Stimulated activated CD4-positive, alpha-beta T cell treated with anti-CD3 and anti-CD28 coated beads, Interleukin-4, amount 100 ng/mL, for 24 hours (primary cell): ENCODE measurements at regions not wholly inside any gene's neighbourhood (a gene's known extent, or its start where the extent isn't known, plus 50 kb on each side); places are given as distances from the start of the nearest gene placed in this dataset.
"Not testable (repeated sequence)": the region's sequence is repeated elsewhere in the genome, so short reads cannot be mapped to it uniquely, and the experiment has no call there.

Experiments used
- DNase-seq: peaks from one replicate; pipeline ENCODE4 v3.0.0-alpha.2; 2020

DNA sequence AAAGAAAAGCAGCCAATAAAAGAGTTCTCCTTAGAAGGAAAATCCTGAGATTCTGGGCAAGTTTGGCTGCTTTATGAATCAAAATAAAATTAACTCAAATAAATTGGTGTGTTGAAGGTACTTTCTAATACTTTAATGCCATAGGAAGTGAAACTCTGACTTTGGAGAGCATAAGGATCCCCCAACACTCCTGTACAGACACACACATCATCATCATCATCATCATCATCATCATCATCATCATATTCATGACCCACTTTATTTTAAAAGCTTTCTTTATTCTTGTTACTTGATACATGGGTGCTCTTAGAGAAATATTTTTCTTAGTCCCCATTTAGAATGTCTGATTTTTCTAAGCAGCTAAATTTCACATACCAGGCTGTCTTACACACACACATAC is 283.1 kb upstream of the CYRIA start:
- no peak for DNase-seq

DNA sequence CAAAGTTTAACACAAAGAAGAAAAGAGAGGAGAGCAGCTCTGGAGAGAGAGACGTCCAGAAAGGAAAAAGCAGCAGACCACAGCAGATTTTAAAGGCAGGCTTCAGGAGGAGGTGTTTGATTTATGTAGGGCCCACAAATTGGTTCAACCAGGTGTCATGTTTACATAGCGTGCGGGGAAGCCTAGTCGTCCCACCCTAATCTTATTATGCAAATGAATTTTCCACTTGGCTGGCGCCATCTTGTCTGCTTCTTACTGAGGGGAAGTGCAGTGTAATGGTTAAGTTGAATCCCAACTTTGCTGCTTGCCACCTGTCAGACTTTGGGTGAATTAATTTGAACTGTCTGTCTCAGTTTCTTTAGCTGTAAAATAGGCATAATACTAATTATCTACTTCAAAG is 282.4 kb upstream of the CYRIA start:
- no peak for DNase-seq

DNA sequence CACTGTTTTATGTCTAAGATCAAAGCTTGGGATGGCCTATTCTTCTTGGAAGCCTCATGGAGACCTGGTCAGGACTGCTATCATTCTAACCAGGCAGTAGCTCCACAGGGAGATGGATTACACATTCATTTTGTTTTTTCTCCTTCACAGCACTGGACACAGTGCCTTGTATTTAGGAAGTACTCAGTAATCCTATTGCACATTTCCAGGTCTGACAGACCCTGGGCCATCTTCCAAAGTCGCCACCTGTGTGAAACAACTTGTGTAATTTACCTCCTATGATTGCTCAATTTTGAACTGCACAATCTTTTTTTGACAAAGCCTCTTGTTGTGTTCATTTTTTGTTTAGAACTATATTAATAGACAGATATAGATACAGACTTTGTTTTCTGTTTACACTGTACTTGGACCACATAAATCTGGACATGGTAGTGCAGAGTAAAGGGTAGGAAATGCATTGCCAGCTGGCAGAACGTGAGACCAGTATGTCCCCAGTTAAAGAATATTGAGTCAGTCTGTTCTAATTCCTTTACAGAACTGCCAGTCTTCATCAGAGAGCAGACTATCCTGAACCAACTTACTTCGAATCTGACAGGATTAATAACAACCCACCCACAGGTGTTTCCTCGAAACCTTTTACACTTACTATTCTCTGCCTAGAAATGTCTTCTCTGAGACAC is 277.8 kb upstream of the CYRIA start:
- no peak for DNase-seq

DNA sequence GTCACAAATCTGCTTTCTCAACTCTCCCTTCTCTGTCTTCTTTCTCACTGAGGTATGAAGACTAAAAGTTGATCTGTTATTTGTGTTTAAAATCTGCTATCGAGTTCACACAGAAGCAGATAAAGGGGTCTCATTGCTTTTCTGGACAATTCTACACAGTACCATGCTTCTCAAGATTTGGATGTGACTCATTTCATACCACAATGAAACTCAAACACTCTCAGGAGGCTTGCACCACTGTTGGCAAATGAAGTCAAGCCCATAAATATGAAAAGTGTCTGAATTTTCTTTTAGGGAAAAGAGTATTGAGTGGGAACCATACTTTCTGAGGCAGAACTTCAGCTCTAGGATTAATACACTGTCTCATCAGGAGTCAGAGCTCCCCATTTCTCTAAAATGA is 274.6 kb upstream of the CYRIA start:
- DNase-seq: no peak

- no peak for DNase-seq
Observed at GRCh38 chr2:16939771-16940170, 274.1 kb upstream of the CYRIA start.

DNA sequence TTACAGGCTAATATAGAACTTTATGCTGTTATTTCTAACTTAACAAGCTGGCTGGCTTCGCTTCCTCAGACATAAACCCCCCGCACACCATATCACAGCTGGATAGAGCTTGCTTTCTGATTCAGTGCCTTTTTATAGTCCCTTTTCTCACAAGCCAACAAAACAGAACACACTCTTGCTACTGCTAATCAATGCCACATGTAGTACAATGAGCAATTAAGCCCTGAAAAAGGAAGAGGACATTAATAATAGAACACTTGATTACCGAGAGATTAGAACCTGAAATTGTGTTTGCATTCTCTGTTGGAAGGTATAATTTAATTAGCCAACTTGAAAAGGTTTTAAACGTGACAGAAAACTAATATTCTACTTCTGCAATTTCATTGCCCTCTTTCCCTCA is 267.7 kb upstream of the CYRIA start:
- DNase-seq: no peak

DNA sequence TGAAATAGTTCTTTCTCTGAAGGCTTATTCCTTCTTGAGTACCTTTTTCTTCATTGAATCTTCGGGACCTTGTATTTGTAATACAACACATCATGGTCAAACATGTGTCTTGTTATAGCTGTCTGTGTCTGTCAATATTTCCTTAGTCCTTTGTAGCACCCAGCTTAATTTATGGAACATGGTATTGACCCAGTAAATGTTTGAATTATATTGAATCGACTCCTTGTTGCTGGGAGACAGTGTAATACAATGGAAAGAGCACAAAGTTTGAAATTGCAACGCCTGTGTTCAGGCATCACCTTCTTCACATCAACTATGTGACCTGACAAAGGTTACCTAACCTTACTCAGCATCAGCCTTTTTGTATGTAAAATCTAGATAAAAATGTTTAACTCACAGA is 267.2 kb upstream of the CYRIA start:
- DNase-seq: no peak

DNA sequence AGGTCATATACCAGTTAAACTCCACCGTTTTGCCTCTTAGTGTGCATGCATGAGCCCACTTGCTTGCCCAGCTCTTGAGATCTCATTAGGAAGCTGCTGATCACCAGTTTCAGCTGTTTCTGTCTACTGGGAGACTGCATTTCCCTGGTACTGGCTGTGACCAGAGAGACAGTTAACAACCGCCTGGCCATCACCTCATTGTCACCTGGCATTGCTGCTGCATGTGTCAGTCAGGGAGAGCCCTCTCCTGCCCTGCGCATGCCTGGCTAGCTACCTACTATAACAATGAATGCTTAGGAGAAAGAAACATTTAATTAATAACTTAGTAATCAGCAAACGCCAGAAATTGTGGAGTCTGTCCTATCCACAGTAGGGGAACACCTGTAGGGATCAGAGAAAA is 265.8 kb upstream of the CYRIA start:
- no peak for DNase-seq

- no peak for DNase-seq
Observed at GRCh38 chr2:16927398-16927797, 261.8 kb upstream of the CYRIA start.

GRCh38 chr2:16925145-16925544 is 259.5 kb upstream of the CYRIA start:
- no peak for DNase-seq

GRCh38 chr2:16915341-16915755 is 249.7 kb upstream of the CYRIA start:
- DNase-seq: not testable (repeated sequence)

- no peak for DNase-seq
Observed at GRCh38 chr2:16911746-16912145, 246.1 kb upstream of the CYRIA start.

DNA sequence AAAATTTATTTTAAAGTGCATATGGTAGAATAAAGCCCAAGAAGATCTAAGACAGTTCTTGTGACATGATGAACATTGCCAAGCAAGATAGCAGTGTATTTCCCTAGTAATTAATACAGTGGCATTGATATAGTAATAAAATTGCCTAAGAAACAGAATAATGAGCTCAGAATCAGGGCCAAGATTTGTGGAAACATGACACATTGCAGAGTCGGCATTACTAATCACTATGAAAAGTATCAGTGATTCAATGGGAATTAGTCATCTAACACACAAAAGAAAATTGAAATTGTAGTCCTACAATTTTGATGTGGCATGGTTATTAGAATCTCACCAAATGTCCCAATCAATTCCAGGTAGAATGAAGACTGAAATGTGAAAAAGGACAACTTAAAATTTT is 243.0 kb upstream of the CYRIA start:
- DNase-seq: no peak

- no peak for DNase-seq
Observed at GRCh38 chr2:16907645-16908282, 242.1 kb upstream of the CYRIA start.

DNA sequence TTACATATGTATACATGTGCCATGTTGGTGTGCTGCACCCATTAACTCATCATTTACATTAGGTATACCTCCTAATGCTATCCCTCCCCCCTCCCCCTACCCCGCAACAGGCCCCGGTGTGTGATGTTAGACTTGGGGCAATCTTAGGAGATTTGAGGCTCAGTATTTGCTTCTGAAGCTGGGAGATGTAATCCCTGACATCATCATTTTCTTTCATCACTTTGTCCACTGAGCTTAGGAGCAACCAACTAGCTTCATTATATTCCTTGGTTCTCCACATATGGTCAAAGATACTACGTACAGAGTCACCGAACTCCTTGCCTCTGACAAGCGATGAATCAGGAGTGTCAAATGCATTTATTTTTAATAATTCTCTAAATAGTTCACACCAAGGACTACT is 239.7 kb upstream of the CYRIA start:
- not testable (repeated sequence) for DNase-seq

GRCh38 chr2:16900405-16901025 is 234.9 kb upstream of the CYRIA start:
- no peak for DNase-seq

DNA sequence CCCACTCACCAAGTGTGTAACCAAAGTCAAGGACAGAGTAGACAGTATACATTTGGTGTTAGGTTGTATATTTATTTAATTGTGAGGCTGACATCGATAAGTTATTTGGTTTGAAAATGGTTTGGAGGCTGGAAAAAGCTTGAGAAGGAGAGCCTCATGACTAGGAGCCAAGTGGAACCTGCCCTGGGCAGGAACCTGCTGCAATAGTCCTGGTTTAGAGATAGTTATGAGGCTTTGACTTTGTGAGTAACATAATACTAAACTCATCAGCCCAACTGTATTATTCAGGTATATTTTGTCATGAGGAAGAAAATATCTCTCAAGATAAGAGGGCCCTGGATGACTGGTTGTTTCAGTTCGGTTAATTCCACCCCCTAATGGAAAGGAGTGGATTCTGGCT is 234.3 kb upstream of the CYRIA start:
- DNase-seq: no peak

DNA sequence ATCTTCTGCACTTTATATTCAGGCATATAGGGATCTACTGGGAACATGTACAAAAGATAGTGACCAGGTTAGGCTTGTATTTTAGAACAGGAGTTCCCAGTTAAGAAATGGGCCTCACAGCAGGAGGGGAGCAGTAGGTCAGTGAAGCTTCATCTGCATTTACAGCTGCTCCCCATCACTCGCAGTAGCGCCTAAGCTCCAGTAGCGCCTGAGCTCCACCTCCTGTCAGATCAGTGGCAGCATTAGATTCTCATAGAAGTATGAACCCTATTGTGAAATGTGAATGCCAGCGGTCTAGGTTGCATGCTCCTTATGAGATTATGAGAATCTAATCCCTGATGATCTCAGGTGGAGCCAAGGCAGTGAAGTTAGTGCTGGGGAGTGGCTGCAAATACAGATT is 224.4 kb upstream of the CYRIA start:
- DNase-seq: no peak

GRCh38 chr2:16885027-16885426 is 219.4 kb upstream of the CYRIA start:
- DNase-seq: no peak

- no peak for DNase-seq
Observed at GRCh38 chr2:16882706-16883105, 217.1 kb upstream of the CYRIA start.

DNA sequence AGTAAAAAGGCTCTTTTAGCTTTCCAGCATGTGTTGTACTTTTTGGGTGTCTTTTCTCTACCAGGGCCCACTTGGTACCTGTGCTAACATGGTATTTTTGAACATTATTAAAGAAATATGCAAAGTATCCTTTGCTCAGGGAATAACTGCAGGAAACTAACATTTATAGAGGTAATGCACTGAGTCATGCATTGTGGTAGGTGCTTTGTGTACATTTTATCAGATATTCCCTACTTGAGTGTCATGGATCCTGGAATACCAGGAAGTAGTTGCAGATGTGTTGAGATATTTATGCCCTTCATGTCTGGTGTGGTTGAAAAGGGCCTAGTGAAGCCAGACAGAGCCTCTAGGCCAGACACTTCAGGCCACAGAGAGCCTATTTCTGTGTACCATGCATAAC is 215.5 kb upstream of the CYRIA start:
- no peak for DNase-seq

DNA sequence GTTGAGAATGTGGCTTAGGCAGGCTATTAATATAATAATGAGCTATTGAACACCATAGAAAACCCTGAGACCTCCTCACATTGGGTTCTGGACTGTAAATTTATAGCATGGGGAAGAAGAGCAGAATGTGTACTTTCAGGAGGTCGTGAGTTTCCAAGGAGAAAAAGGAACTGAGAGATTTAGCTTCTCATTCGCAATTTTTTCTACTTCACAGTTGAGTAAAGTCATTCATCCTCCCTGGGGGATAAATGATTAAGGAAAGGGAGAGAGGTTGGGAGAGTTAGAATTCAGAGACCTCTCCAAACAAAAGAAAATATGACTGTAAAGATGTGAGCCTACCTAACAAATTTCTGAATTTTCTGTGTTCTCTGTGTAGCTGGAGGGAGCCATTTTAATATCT is 205.8 kb upstream of the CYRIA start:
- DNase-seq: no peak

- no peak for DNase-seq
Observed at GRCh38 chr2:16870491-16871076, 204.9 kb upstream of the CYRIA start.

GRCh38 chr2:16869711-16870110 is 204.1 kb upstream of the CYRIA start:
- no peak for DNase-seq
